Prostate gland (tissue), 2 donors: ENCODE measurements at regions not wholly inside any gene's neighbourhood (a gene's known extent, or its start where the extent isn't known, plus 50 kb on each side); places are given as distances from the start of the nearest gene placed in this dataset.

ENCODE experiments used
- DNase-seq: peaks from one replicate; pipeline ENCODE4 v3.0.0-alpha.2; 2019; ENCODE audit warnings: low spot score
- H3K27ac ChIP-seq, 2 donors: fragments of 200-600 bp; sonication (generic); 2 replicates each; pipeline ENCODE4 v1.5.1; 2017 to 2019
- H3K27me3 ChIP-seq: fragments of 200-600 bp; sonication (generic); replicated peaks from 2 replicates; pipeline ENCODE4 v1.5.1; 2019; ENCODE audit not compliant: insufficient read depth
- H3K36me3 ChIP-seq, 2 donors: fragments of 200-600 bp; sonication (generic); 1 replicate in 1 of 2; 2 replicates in 1 of 2; pipeline versions ENCODE4 v1.5.1 to v1.8.1; 2017 to 2019
- H3K4me1 ChIP-seq: fragments of 200-600 bp; sonication (generic); replicated peaks from 2 replicates; pipeline ENCODE4 v1.5.1; 2019
- H3K4me3 ChIP-seq, 2 donors: fragments of 200-600 bp; sonication (generic); 2 replicates each; pipeline ENCODE4 v1.5.1; 2017 to 2019
- H3K9me3 ChIP-seq: fragments of 200-600 bp; sonication (generic); 2 replicates; pipeline ENCODE4 v1.5.1; 2017
- CTCF ChIP-seq, 4 experiments: fragments of 200-600 bp in 2 of 4; fragments of 450-650 bp in 2 of 4; sonication (generic) in 2 of 4; IDR thresholded peaks; 1 replicate in 3 of 4; 2 replicates in 1 of 4; pipeline ENCODE4 v1.5.1; 2016 to 2019; ENCODE audit warnings: antibody characterized with exemption in 4 of 4, mild to moderate bottlenecking in 2 of 4, moderate library complexity in 2 of 4
- POLR2A ChIP-seq: fragments of 450-650 bp; IDR thresholded peaks from one replicate; pipeline ENCODE4 v1.6.1; 2016; ENCODE audit warnings: antibody characterized with exemption, mild to moderate bottlenecking
- POLR2AphosphoS5 ChIP-seq: sonication (generic); formaldehyde crosslinking; IDR thresholded peaks from one replicate; pipeline ENCODE4 v1.6.1; 2017; ENCODE audit warnings: antibody characterized with exemption
- WGBS: methylation state at CpG from one replicate; pipeline ENCODE4 v1.1.5; 2018; 5-methylcytosine and 5-hydroxymethylcytosine counted together
- intact Hi-C: fragments of 100-400 bp; cut with DNase I; formaldehyde crosslinking; loops from one replicate; pipeline ENCODE4 v1.14.2; 2022

GRCh38 chr5:91910655-91911054, 527.5 kb upstream of the ARRDC3 start:
- Histone ChIP-seq H3K27me3 (no peaks in the 10 kb centered on the region), H3K9me3 (no peaks in the 10 kb centered on the region), H3K4me1 (no peaks in the 10 kb centered on the region), H3K4me3 (no peak overlapping the region), H3K36me3 (no peaks in the 10 kb centered on the region), H3K27ac (no peak overlapping the region)
- DNase-seq, result no peak
- intact Hi-C loops, result no loop called here
- 93% methylated on average over 4 of the region's 4 CpGs for WGBS
- TF ChIP-seq POLR2AphosphoS5 (no peak), POLR2A (no peak), CTCF (IDR thresholded peaks at IDR 0.05) (no peak)

GRCh38 chr5:91910247-91910646, 527.1 kb upstream of the ARRDC3 start:
- H3K27me3 ChIP-seq, result no peaks in the 10 kb centered on the region
- no peaks in the 10 kb centered on the region for H3K36me3 ChIP-seq
- no peak overlapping the region for H3K4me3 ChIP-seq
- DNase-seq, result no peak
- no peak overlapping the region for H3K27ac ChIP-seq
- H3K9me3 ChIP-seq, result no peaks in the 10 kb centered on the region
- WGBS, result 72% methylated on average over 2 of the region's 2 CpGs
- TF ChIP-seq POLR2AphosphoS5, result no peak
- intact Hi-C loops, result no loop called here
- no peaks in the 10 kb centered on the region for H3K4me1 ChIP-seq

GRCh38 chr5:91906494-91906893, 523.4 kb upstream of the ARRDC3 start:
- H3K4me1 ChIP-seq, result no peaks in the 10 kb centered on the region

GRCh38 chr5:91906027-91906426, 522.9 kb upstream of the ARRDC3 start:
- TF ChIP-seq CTCF (IDR thresholded peaks at IDR 0.05), result no peak
- no peak for TF ChIP-seq POLR2A
- no peak for TF ChIP-seq POLR2AphosphoS5
- Histone ChIP-seq H3K36me3 (no peaks in the 10 kb centered on the region), H3K4me3 (no peak overlapping the region), H3K9me3 (no peaks in the 10 kb centered on the region), H3K27ac (no peak overlapping the region), H3K27me3 (no peaks in the 10 kb centered on the region), H3K4me1 (no peaks in the 10 kb centered on the region)
- no peak for DNase-seq
- intact Hi-C loops, result no loop called here

More at GRCh38 chr5:91906494-91906893, 523.4 kb upstream of the ARRDC3 start:
- H3K27ac ChIP-seq, result no peak overlapping the region
- no peak overlapping the region for H3K4me3 ChIP-seq
- no peaks in the 10 kb centered on the region for H3K27me3 ChIP-seq
- 67% methylated on average over 1 of the region's 1 CpG for WGBS
- no peak for DNase-seq
- intact Hi-C loops, result no loop called here
- no peaks in the 10 kb centered on the region for H3K9me3 ChIP-seq
- TF ChIP-seq POLR2AphosphoS5, result no peak
- no peak for TF ChIP-seq CTCF (IDR thresholded peaks at IDR 0.05)
- no peaks in the 10 kb centered on the region for H3K36me3 ChIP-seq

- DNase-seq, result no peak
- Histone ChIP-seq H3K4me3 (no peak overlapping the region), H3K27ac (no peak overlapping the region), H3K36me3 (no peaks in the 10 kb centered on the region), H3K4me1 (no peaks in the 10 kb centered on the region), H3K27me3 (no peaks in the 10 kb centered on the region), H3K9me3 (no peaks in the 10 kb centered on the region)
- intact Hi-C loops, result no loop called here
- WGBS, result 28% methylated on average over 2 of the region's 2 CpGs
- TF ChIP-seq CTCF (IDR thresholded peaks at IDR 0.05) (no peak), POLR2AphosphoS5 (no peak)
Observed at GRCh38 chr5:91898898-91899297, 515.8 kb upstream of the ARRDC3 start.
